ENCODE measurements at regions not wholly inside any gene's neighbourhood (a gene's known extent, or its start where the extent isn't known, plus 50 kb on each side); places are given as distances from the start of the nearest gene placed in this dataset.

DNA sequence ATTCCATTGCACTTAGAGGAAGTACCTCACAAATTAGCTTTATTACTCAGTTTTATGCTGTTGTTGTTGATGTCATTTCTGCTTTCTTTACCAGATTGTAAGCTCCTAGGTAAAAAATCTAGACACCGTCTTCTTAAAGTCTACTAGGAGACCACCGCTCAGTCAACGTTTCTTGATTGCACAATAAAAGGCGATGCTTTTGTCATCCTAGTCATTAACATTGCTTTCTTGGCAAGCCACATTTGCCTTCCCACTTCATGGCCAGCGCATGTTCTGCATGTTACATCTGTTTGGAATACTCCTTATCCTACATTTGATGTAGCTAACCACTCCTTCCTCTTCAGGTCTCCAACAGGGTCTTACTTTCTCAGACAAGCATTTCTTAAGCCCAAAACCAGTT, 464.0 kb upstream of the TUSC1 start:
- Histone ChIP-seq H3K9me3 (ENCODE audit: control insufficient read depth, insufficient read depth, low read length) (no peaks in the 10 kb centered on the region), H3K27ac (ENCODE audit: low read depth, low read length) (no peak overlapping the region), H3K4me3 (ENCODE audit: low read depth, low read length) (no peak overlapping the region), H3K27me3 (ENCODE audit: control insufficient read depth, insufficient read depth, low read length) (no peaks in the 10 kb centered on the region)
- DNase-seq (ENCODE audit: low read depth, low spot score) = no peak
- CTCF ChIA-PET = no interaction called here
- POLR2A ChIA-PET = interaction anchor here (0.6 kb wide), 1 partner anchor 729 kb away, joined by 3 read pairs; no protein-coding TSS in a partner anchor
- TF ChIP-seq, protein P1, sequence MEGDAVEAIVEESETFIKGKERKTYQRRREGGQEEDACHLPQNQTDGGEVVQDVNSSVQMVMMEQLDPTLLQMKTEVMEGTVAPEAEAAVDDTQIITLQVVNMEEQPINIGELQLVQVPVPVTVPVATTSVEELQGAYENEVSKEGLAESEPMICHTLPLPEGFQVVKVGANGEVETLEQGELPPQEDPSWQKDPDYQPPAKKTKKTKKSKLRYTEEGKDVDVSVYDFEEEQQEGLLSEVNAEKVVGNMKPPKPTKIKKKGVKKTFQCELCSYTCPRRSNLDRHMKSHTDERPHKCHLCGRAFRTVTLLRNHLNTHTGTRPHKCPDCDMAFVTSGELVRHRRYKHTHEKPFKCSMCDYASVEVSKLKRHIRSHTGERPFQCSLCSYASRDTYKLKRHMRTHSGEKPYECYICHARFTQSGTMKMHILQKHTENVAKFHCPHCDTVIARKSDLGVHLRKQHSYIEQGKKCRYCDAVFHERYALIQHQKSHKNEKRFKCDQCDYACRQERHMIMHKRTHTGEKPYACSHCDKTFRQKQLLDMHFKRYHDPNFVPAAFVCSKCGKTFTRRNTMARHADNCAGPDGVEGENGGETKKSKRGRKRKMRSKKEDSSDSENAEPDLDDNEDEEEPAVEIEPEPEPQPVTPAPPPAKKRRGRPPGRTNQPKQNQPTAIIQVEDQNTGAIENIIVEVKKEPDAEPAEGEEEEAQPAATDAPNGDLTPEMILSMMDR (IDR thresholded peaks at IDR 0.05; ENCODE audit: low read depth, low read length) = no peak

DNA sequence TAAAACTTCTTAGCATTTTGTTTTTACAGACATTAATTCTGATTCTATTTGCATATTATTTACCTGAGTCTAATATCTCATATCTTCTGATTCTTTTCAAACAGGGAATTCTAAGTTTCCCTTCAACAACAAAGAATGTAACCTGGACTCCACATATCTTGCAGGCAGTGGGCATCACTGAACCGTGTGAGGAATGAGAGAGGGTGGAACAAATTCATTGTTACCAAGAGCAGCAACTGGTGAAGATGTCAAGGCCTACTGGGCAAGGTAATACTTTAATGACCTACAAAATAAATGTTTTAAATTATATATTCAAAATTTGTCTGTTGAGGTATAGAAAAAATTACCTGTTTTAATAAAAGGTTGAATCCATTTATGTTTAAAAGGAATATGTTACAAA, 455.3 kb upstream of the TUSC1 start:
- Histone ChIP-seq H3K27ac (ENCODE audit: low read depth, low read length) (no peak overlapping the region), H3K27me3 (ENCODE audit: control insufficient read depth, insufficient read depth, low read length) (no peaks in the 10 kb centered on the region), H3K9me3 (ENCODE audit: control insufficient read depth, insufficient read depth, low read length) (no peaks in the 10 kb centered on the region), H3K4me3 (ENCODE audit: low read depth, low read length) (no peak overlapping the region)
- ChIA-PET POLR2A (no interaction called here), CTCF (no interaction called here)
- TF ChIP-seq, protein P1 (IDR thresholded peaks at IDR 0.05; ENCODE audit: low read depth, low read length) = no peak
- no peak for DNase-seq (ENCODE audit: low read depth, low spot score)

- CTCF ChIA-PET = no interaction called here
- H3K9me3 ChIP-seq (ENCODE audit: control insufficient read depth, insufficient read depth, low read length) = no peaks in the 10 kb centered on the region
- no peaks in the 10 kb centered on the region for H3K27me3 ChIP-seq (ENCODE audit: control insufficient read depth, insufficient read depth, low read length)
- no peak overlapping the region for H3K4me3 ChIP-seq (ENCODE audit: low read depth, low read length)
- H3K27ac ChIP-seq (ENCODE audit: low read depth, low read length) = no peak overlapping the region
- DNase-seq (ENCODE audit: low read depth, low spot score) = no peak
- POLR2A ChIA-PET = no interaction called here
- TF ChIP-seq, protein P1 (IDR thresholded peaks at IDR 0.05; ENCODE audit: low read depth, low read length) = no peak
Observed at GRCh38 chr9:26132746-26133312, 454.6 kb upstream of the TUSC1 start.

DNA sequence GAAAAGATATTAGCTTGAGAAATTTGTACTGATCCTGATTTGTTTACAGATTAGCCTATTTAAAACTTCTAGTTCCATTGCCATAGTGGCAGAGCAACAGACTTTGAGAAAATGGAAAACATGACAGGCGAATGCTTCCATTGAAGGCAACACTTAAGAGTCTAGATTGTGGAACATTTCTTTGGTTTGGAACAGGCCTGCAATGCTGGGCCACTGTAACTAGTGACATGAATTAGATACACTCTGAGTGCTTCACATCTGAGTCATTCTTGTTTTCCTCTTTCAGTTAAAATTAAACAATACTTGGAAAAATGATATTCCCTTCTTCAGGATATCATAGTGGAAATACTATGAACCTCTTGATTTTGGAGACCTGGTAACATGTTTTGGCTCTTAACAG, 453.6 kb upstream of the TUSC1 start:
- Histone ChIP-seq H3K4me3 (ENCODE audit: low read depth, low read length) (no peak overlapping the region), H3K27me3 (ENCODE audit: control insufficient read depth, insufficient read depth, low read length) (no peaks in the 10 kb centered on the region), H3K27ac (ENCODE audit: low read depth, low read length) (no peak overlapping the region), H3K9me3 (ENCODE audit: control insufficient read depth, insufficient read depth, low read length) (no peaks in the 10 kb centered on the region)
- DNase-seq (ENCODE audit: low read depth, low spot score) = no peak
- TF ChIP-seq, protein P1 (IDR thresholded peaks at IDR 0.05; ENCODE audit: low read depth, low read length) = no peak
- ChIA-PET CTCF (no interaction called here), POLR2A (no interaction called here)

- ChIA-PET CTCF (interaction anchor here (1.2 kb wide), 1 partner anchor 9 kb away, joined by 3 read pairs; no protein-coding TSS in a partner anchor), POLR2A (no interaction called here)
- DNase-seq (ENCODE audit: low read depth, low spot score) = no peak
- H3K9me3 ChIP-seq (ENCODE audit: control insufficient read depth, insufficient read depth, low read length) = no peaks in the 10 kb centered on the region
- H3K4me3 ChIP-seq (ENCODE audit: low read depth, low read length) = no peak overlapping the region
- H3K27ac ChIP-seq (ENCODE audit: low read depth, low read length) = no peak overlapping the region
- TF ChIP-seq, protein P1 (IDR thresholded peaks at IDR 0.05; ENCODE audit: low read depth, low read length) = no peak
- H3K27me3 ChIP-seq (ENCODE audit: control insufficient read depth, insufficient read depth, low read length) = no peaks in the 10 kb centered on the region
Observed at GRCh38 chr9:26129217-26129616, 451.0 kb upstream of the TUSC1 start.

Data from AG04450 (cell line).